AG04450 (cell line): ENCODE measurements at regions not wholly inside any gene's neighbourhood (a gene's known extent, or its start where the extent isn't known, plus 50 kb on each side); places are given as distances from the start of the nearest gene placed in this dataset.

Experiments used
- CTCF ChIA-PET: fragments of 300-600, 350-600 bp; formaldehyde crosslinking; extraction: SDS; loops from one replicate; lab custom pipeline; 2022; ENCODE audit warnings: antibody characterized with exemption, inconsistent platforms; lab: Charles Lee
- POLR2A ChIA-PET: fragments of 350-600 bp; formaldehyde crosslinking; extraction: SDS; loops from one replicate; lab custom pipeline; 2021; ENCODE audit warnings: antibody characterized with exemption, inconsistent platforms; lab: Yijun Ruan, JAX
- DNase-seq: peaks from one replicate; pipeline ENCODE4 v3.0.0-alpha.2; 2011; ENCODE audit warnings: low read depth, low spot score
- H3K27ac ChIP-seq: one replicate; pipeline ENCODE4 v1.5.1; 2012; ENCODE audit warnings: low read depth, low read length, control low read depth
- H3K27me3 ChIP-seq: one replicate; pipeline ENCODE4 v1.6.0; 2012; ENCODE audit warnings: low read length; ENCODE audit not compliant: control insufficient read depth, insufficient read depth
- H3K4me3 ChIP-seq: 2 replicates; pipeline ENCODE4 v1.5.1; 2011; ENCODE audit warnings: mild to moderate bottlenecking, low read depth, low read length, control low read depth
- H3K9me3 ChIP-seq: 2 replicates; pipeline ENCODE4 v1.5.1; 2012; ENCODE audit warnings: low read length; ENCODE audit not compliant: control insufficient read depth, insufficient read depth
- CTCF ChIP-seq: IDR thresholded peaks from 2 replicates; pipeline ENCODE4 v1.5.1; 2011; ENCODE audit warnings: low read depth, low read length, control low read depth, inconsistent platforms

GRCh38 chr21:25149022-25149421, 458.3 kb downstream of the MRPL39 start:
- Histone ChIP-seq H3K4me3 (no peak overlapping the region), H3K9me3 (no peaks in the 10 kb centered on the region), H3K27me3 (no peaks in the 10 kb centered on the region), H3K27ac (no peak overlapping the region)
- ChIA-PET POLR2A (no interaction called here), CTCF (no interaction called here)
- no peak for TF ChIP-seq CTCF
- DNase-seq, result no peak

GRCh38 chr21:25139414-25139813, 467.9 kb downstream of the MRPL39 start:
- CTCF ChIA-PET, result no interaction called here
- Histone ChIP-seq H3K27me3 (no peaks in the 10 kb centered on the region), H3K27ac (no peak overlapping the region), H3K4me3 (no peak overlapping the region), H3K9me3 (no peaks in the 10 kb centered on the region)
- POLR2A ChIA-PET, result no interaction called here
- no peak for TF ChIP-seq CTCF
- DNase-seq, result no peak

GRCh38 chr21:25133939-25134338, 473.3 kb downstream of the MRPL39 start:
- Histone ChIP-seq H3K27ac (no peak overlapping the region), H3K9me3 (no peaks in the 10 kb centered on the region), H3K27me3 (no peaks in the 10 kb centered on the region), H3K4me3 (no peak overlapping the region)
- no peak for TF ChIP-seq CTCF
- CTCF ChIA-PET, result no interaction called here
- POLR2A ChIA-PET, result no interaction called here
- DNase-seq, result no peak

GRCh38 chr21:25127811-25128210, 479.5 kb downstream of the MRPL39 start:
- no peak for TF ChIP-seq CTCF
- CTCF ChIA-PET, result no interaction called here
- POLR2A ChIA-PET, result no interaction called here

GRCh38 chr21:25127007-25127406, 480.3 kb downstream of the MRPL39 start:
- ChIA-PET CTCF (no interaction called here), POLR2A (no interaction called here)
- no peak for TF ChIP-seq CTCF
- Histone ChIP-seq H3K27ac (no peak overlapping the region), H3K4me3 (no peak overlapping the region), H3K9me3 (no peaks in the 10 kb centered on the region), H3K27me3 (no peaks in the 10 kb centered on the region)
- no peak for DNase-seq

More at GRCh38 chr21:25127811-25128210, 479.5 kb downstream of the MRPL39 start:
- Histone ChIP-seq H3K27me3 (no peaks in the 10 kb centered on the region), H3K9me3 (no peaks in the 10 kb centered on the region), H3K4me3 (no peak overlapping the region), H3K27ac (no peak overlapping the region)
- no peak for DNase-seq
